ENCODE measurements at regions not wholly inside any gene's neighbourhood (a gene's known extent, or its start where the extent isn't known, plus 50 kb on each side); places are given as distances from the start of the nearest gene placed in this dataset.

- WGBS (ENCODE audit: insufficient coverage): no CpG with 5 or more reads among the region's 1 CpG
- H3K9ac ChIP-seq (ENCODE audit: insufficient read depth, low read length, poor library complexity, severe bottlenecking): no peak overlapping the region
- peaks cover 0 to 1% (median 0%) of the 10 kb centered on the region in 3 donors for H3K27me3 Mint-ChIP-seq (ENCODE audit: low read depth in 3 of 3)
- no peak for TF ChIP-seq CTCF (IDR thresholded peaks at IDR 0.05)
- no peak overlapping the region for H3K4me3 Mint-ChIP-seq
- intact Hi-C loops (cut with micrococcal nuclease): no loop called here
- no peak overlapping the region for H3K27ac ChIP-seq (ENCODE audit: low read depth in 1 of 2, low read length in 2 of 2)
- no peaks in the 10 kb centered on the region for H3K79me2 ChIP-seq (ENCODE audit: insufficient read depth, low read length)
- no peaks in the 10 kb centered on the region for H3K4me1 ChIP-seq (ENCODE audit: control insufficient read depth in 1 of 2, insufficient read depth in 2 of 2, low read length in 2 of 2)
- no peaks in the 10 kb centered on the region for H3K36me3 ChIP-seq (replicated peaks in 1 of 2; ENCODE audit: control insufficient read depth in 1 of 2, insufficient read depth in 2 of 2, low read length in 2 of 2)
- H3K4me2 ChIP-seq (replicated peaks; ENCODE audit: extremely low read depth, low read length, poor library complexity, severe bottlenecking): no peak overlapping the region
- H2AFZ ChIP-seq (ENCODE audit: insufficient read depth, low read depth, low read length, poor library complexity, severe bottlenecking): no peak overlapping the region
- H3K9me3 Mint-ChIP-seq: peaks cover 0 to 2% (median 0%) of the 10 kb centered on the region in 7 donors
- H3K36me3 Mint-ChIP-seq: no peaks in the 10 kb centered on the region
- H3K27me3 ChIP-seq (ENCODE audit: control insufficient read depth in 2 of 2, insufficient read depth in 2 of 2, low read length in 2 of 2): no peaks in the 10 kb centered on the region
- no peaks in the 10 kb centered on the region for H4K20me1 ChIP-seq (ENCODE audit: insufficient read depth, low read length)
- DNase-seq: no peak
- no peaks in the 10 kb centered on the region for H3K9me3 ChIP-seq (replicated peaks in 1 of 2; ENCODE audit: control insufficient read depth in 1 of 2, insufficient read depth in 1 of 2, low read length in 2 of 2)
- no peak overlapping the region for H3K4me3 ChIP-seq (replicated peaks in 1 of 3; ENCODE audit: low read depth in 2 of 3, low read length in 3 of 3)
- no peaks in the 10 kb centered on the region for H3K4me1 Mint-ChIP-seq
- no peak overlapping the region for H3K27ac Mint-ChIP-seq
These were observed 162.9 kb upstream of the CMC1 start for GRCh38 chr3:28078536-28078935.

GRCh38 chr3:28080716-28081115 is 160.7 kb upstream of the CMC1 start:
- intact Hi-C loops (cut with micrococcal nuclease): no loop called here
- Histone ChIP-seq H3K9me3 (replicated peaks in 1 of 2; ENCODE audit: control insufficient read depth in 1 of 2, insufficient read depth in 1 of 2, low read length in 2 of 2) (no peaks in the 10 kb centered on the region), H3K79me2 (ENCODE audit: insufficient read depth, low read length) (no peaks in the 10 kb centered on the region), H3K4me3 (replicated peaks in 1 of 3; ENCODE audit: low read depth in 2 of 3, low read length in 3 of 3) (no peak overlapping the region), H3K27ac (ENCODE audit: low read depth in 1 of 2, low read length in 2 of 2) (no peak overlapping the region), H3K36me3 (replicated peaks in 1 of 2; ENCODE audit: control insufficient read depth in 1 of 2, insufficient read depth in 2 of 2, low read length in 2 of 2) (no peaks in the 10 kb centered on the region), H2AFZ (ENCODE audit: insufficient read depth, low read depth, low read length, poor library complexity, severe bottlenecking) (no peak overlapping the region), H3K27me3 (ENCODE audit: control insufficient read depth in 2 of 2, insufficient read depth in 2 of 2, low read length in 2 of 2) (no peaks in the 10 kb centered on the region), H3K9ac (ENCODE audit: insufficient read depth, low read length, poor library complexity, severe bottlenecking) (no peak overlapping the region), H4K20me1 (ENCODE audit: insufficient read depth, low read length) (no peaks in the 10 kb centered on the region), H3K4me1 (ENCODE audit: control insufficient read depth in 1 of 2, insufficient read depth in 2 of 2, low read length in 2 of 2) (no peaks in the 10 kb centered on the region), H3K4me2 (replicated peaks; ENCODE audit: extremely low read depth, low read length, poor library complexity, severe bottlenecking) (no peak overlapping the region)
- H3K4me1 Mint-ChIP-seq: no peaks in the 10 kb centered on the region
- no peak overlapping the region for H3K4me3 Mint-ChIP-seq
- peaks cover 0 to 1% (median 0%) of the 10 kb centered on the region in 3 donors for H3K27me3 Mint-ChIP-seq (ENCODE audit: low read depth in 3 of 3)
- H3K9me3 Mint-ChIP-seq: peaks cover 0 to 2% (median 0%) of the 10 kb centered on the region in 7 donors
- no peak overlapping the region for H3K27ac Mint-ChIP-seq
- DNase-seq: no peak
- 100% methylated on average over 1 of the region's 1 CpG for WGBS (ENCODE audit: insufficient coverage)
- H3K36me3 Mint-ChIP-seq: no peaks in the 10 kb centered on the region
- no peak for TF ChIP-seq CTCF (IDR thresholded peaks at IDR 0.05)
